ENCODE measurements at regions not wholly inside any gene's neighbourhood (a gene's known extent, or its start where the extent isn't known, plus 50 kb on each side); places are given as distances from the start of the nearest gene placed in this dataset.

- TF ChIP-seq CTCF (IDR thresholded peaks at IDR 0.05) (no peak), POLR2A (IDR thresholded peaks at IDR 0.05) (no peak)
These were observed 85.1 kb upstream of the HES1 start for GRCh38 chr3:194050782-194051320.
